GM12892 (cell line): ENCODE measurements at regions not wholly inside any gene's neighbourhood (a gene's known extent, or its start where the extent isn't known, plus 50 kb on each side); places are given as distances from the start of the nearest gene placed in this dataset.

ENCODE experiments used
- POLR2A ChIP-seq: IDR thresholded peaks from 2 replicates; pipeline ENCODE4 v1.6.1; 2011; ENCODE audit warnings: low read depth, low read length, control low read depth
- TAF1 ChIP-seq: IDR thresholded peaks from 2 replicates; pipeline ENCODE4 v1.6.1; 2011; ENCODE audit warnings: low read depth, mild to moderate bottlenecking, control low read depth, low read length, borderline replicate concordance

GRCh38 chr9:119986205-119986604 is 593.8 kb downstream of the CDK5RAP2 start:
- TF ChIP-seq POLR2A (no peak), TAF1 (no peak)
